ENCODE measurements at regions not wholly inside any gene's neighbourhood (a gene's known extent, or its start where the extent isn't known, plus 50 kb on each side); places are given as distances from the start of the nearest gene placed in this dataset.

DNA sequence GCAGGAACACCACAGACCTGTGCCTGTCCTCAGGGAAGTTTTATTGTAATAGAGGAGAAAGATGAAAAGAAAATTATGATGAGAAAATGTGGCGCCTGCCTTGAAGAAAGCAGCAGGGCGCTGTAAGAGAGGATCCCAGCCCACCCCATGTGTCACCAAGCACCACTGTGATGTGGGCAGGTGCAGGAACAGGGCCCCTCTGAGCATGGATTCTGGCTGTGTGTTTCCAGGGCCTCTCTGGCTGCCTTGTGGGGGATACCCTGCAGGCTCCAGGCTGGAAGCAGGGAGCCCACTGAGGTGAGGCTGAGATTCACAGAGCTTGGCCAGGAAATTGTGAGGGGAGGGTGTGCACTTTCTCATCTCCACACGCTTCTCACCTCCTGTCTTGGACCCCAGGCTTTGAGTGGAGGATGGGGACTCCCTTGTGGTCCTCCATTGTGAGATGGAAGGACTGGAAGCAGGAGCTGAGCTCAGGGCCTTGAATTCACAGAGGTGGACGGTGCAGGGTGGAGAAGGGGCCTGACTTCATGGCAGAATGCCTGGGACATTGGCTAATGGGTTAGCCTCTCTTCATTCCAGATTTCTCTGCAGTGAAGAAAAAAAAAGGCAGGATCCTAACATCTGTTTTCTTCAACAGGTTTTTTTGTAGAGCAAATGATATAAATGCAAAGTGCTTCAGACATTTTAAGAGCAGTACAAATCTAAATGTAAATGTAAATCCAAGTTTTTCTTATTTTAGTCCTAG is 246.6 kb upstream of the B3GAT1 start (continued):
- TF ChIP-seq ZNF23 (tag by site-specific recombination; IDR thresholded peaks at IDR 0.05; ENCODE audit: borderline replicate concordance) (no peak), ZSCAN23 (tag by site-specific recombination; IDR thresholded peaks at IDR 0.05) (no peak), ZNF544 (tag by site-specific recombination; IDR thresholded peaks at IDR 0.05) (no peak), SP7 (tag by site-specific recombination; IDR thresholded peaks at IDR 0.05) (no peak), ZNF266 (tag by site-specific recombination; IDR thresholded peaks at IDR 0.05; ENCODE audit: low read depth) (no peak), ZNF391 (tag by site-specific recombination; IDR thresholded peaks at IDR 0.05; ENCODE audit: borderline replicate concordance, low read depth) (no peak), ZNF423 (tag by site-specific recombination; IDR thresholded peaks at IDR 0.05) (no peak)
- TF ChIP-seq, protein P1, sequence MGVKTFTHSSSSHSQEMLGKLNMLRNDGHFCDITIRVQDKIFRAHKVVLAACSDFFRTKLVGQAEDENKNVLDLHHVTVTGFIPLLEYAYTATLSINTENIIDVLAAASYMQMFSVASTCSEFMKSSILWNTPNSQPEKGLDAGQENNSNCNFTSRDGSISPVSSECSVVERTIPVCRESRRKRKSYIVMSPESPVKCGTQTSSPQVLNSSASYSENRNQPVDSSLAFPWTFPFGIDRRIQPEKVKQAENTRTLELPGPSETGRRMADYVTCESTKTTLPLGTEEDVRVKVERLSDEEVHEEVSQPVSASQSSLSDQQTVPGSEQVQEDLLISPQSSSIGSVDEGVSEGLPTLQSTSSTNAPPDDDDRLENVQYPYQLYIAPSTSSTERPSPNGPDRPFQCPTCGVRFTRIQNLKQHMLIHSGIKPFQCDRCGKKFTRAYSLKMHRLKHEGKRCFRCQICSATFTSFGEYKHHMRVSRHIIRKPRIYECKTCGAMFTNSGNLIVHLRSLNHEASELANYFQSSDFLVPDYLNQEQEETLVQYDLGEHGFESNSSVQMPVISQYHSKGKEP (tag by site-specific recombination; IDR thresholded peaks at IDR 0.05), result no peak

DNA sequence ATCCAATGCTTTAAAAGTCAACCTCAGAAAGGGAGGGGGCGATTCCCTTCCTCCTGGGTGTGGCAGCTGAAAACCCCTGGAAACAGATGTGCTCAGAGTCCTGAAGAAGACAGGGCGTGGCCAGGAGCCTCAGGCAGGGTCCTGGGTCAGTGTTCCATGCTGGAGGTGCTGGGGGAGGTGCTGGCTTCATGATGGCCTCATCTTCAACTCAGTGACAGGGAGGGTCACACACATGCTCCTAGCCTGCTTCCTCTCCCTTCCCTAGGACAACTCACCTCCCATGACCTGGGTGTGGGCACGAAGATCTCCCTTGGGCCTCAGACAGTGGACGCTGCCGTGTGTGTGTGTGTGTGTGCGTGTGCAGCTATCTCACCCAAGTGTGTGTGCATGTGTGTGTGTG is 245.6 kb upstream of the B3GAT1 start:
- Histone ChIP-seq H3K9me3 (ENCODE audit: control insufficient read depth, insufficient read depth, low read depth, low read length) (no peaks in the 10 kb centered on the region), H3K4me3 (ENCODE audit: low read depth, low read length) (no peak overlapping the region), H3K4me1 (ENCODE audit: control insufficient read depth, insufficient read depth, low read length) (no peaks in the 10 kb centered on the region), H3K36me3 (ENCODE audit: control insufficient read depth in 2 of 2, insufficient read depth in 1 of 2, low read length in 2 of 2) (no peaks in the 10 kb centered on the region), H3K27ac (ENCODE audit: extremely low read depth, low read depth, low read length) (no peak overlapping the region)
- TF ChIP-seq ZNF626 (tag by site-specific recombination; IDR thresholded peaks at IDR 0.05), result no peak
- no peak for TF ChIP-seq MEIS1 (CRISPR knock-in tag; IDR thresholded peaks at IDR 0.05; ENCODE audit: borderline replicate concordance)
- TF ChIP-seq, protein P2, sequence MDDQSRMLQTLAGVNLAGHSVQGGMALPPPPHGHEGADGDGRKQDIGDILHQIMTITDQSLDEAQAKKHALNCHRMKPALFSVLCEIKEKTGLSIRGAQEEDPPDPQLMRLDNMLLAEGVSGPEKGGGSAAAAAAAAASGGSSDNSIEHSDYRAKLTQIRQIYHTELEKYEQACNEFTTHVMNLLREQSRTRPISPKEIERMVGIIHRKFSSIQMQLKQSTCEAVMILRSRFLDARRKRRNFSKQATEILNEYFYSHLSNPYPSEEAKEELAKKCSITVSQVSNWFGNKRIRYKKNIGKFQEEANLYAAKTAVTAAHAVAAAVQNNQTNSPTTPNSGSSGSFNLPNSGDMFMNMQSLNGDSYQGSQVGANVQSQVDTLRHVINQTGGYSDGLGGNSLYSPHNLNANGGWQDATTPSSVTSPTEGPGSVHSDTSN (CRISPR knock-in tag; IDR thresholded peaks at IDR 0.05), result no peak
- TF ChIP-seq ZNF266 (tag by site-specific recombination; IDR thresholded peaks at IDR 0.05; ENCODE audit: low read depth), result no peak
- TF ChIP-seq, protein P3, sequence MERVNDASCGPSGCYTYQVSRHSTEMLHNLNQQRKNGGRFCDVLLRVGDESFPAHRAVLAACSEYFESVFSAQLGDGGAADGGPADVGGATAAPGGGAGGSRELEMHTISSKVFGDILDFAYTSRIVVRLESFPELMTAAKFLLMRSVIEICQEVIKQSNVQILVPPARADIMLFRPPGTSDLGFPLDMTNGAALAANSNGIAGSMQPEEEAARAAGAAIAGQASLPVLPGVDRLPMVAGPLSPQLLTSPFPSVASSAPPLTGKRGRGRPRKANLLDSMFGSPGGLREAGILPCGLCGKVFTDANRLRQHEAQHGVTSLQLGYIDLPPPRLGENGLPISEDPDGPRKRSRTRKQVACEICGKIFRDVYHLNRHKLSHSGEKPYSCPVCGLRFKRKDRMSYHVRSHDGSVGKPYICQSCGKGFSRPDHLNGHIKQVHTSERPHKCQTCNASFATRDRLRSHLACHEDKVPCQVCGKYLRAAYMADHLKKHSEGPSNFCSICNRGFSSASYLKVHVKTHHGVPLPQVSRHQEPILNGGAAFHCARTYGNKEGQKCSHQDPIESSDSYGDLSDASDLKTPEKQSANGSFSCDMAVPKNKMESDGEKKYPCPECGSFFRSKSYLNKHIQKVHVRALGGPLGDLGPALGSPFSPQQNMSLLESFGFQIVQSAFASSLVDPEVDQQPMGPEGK (tag by site-specific recombination; IDR thresholded peaks at IDR 0.05), result no peak
- TF ChIP-seq ZNF843 (tag by site-specific recombination; IDR thresholded peaks at IDR 0.05), result no peak
- no peak for TF ChIP-seq ZNF184 (tag by site-specific recombination; IDR thresholded peaks at IDR 0.05)
- TF ChIP-seq ZNF521 (tag by site-specific recombination; IDR thresholded peaks at IDR 0.05), result no peak
- TF ChIP-seq ZFP37 (tag by site-specific recombination; IDR thresholded peaks at IDR 0.05), result no peak
- no peak for TF ChIP-seq ZNF341 (tag by site-specific recombination; IDR thresholded peaks at IDR 0.05; ENCODE audit: low read depth)
- TF ChIP-seq ZNF174 (tag by site-specific recombination; IDR thresholded peaks at IDR 0.05), result no peak
- no peak for TF ChIP-seq ZNF37A (tag by site-specific recombination; IDR thresholded peaks at IDR 0.05)
- TF ChIP-seq ZNF561 (tag by site-specific recombination; IDR thresholded peaks at IDR 0.05; ENCODE audit: borderline replicate concordance), result no peak
- no peak for TF ChIP-seq ZBTB17 (tag by site-specific recombination; IDR thresholded peaks at IDR 0.05)
- CTCF ChIA-PET, result no interaction called here
- POLR2A ChIA-PET, result no interaction called here

Measured in HEK293 (cell line).